HG03097 (cell line): ENCODE measurements at regions not wholly inside any gene's neighbourhood (a gene's known extent, or its start where the extent isn't known, plus 50 kb on each side); places are given as distances from the start of the nearest gene placed in this dataset.

Source experiments
- ATAC-seq: cut with Tn5 transposase; IDR thresholded peaks from one replicate; pipeline ENCODE4 v1.9.1; 2021; ENCODE audit not compliant: unreplicated experiment, low FRiP score

GRCh38 chr1:82646888-82647287, 846.2 kb downstream of the ADGRL2 start:
- no peak for ATAC-seq

- ATAC-seq = no peak
Measured at GRCh38 chr1:82646336-82646735, 845.6 kb downstream of the ADGRL2 start.

- no peak for ATAC-seq
Measured at GRCh38 chr1:82644186-82644915, 843.6 kb downstream of the ADGRL2 start.

- ATAC-seq = no peak
Measured at GRCh38 chr1:82640352-82640751, 839.6 kb downstream of the ADGRL2 start.

- no peak for ATAC-seq
Measured at GRCh38 chr1:82634266-82634665, 833.5 kb downstream of the ADGRL2 start.

GRCh38 chr1:82632155-82632554, 831.4 kb downstream of the ADGRL2 start:
- ATAC-seq = no peak

- ATAC-seq = no peak
Measured at GRCh38 chr1:82628887-82629286, 828.2 kb downstream of the ADGRL2 start.

GRCh38 chr1:82625537-82625936, 824.8 kb downstream of the ADGRL2 start:
- ATAC-seq = no peak

GRCh38 chr1:82621076-82621475, 820.3 kb downstream of the ADGRL2 start:
- ATAC-seq = no peak

GRCh38 chr1:82614090-82614489, 813.4 kb downstream of the ADGRL2 start:
- ATAC-seq = no peak

- ATAC-seq = no peak
Measured at GRCh38 chr1:82612986-82613385, 812.3 kb downstream of the ADGRL2 start.

GRCh38 chr1:82606546-82606945, 805.8 kb downstream of the ADGRL2 start:
- no peak for ATAC-seq

- no peak for ATAC-seq
Measured at GRCh38 chr1:82604524-82604923, 803.8 kb downstream of the ADGRL2 start.

- ATAC-seq = no peak
Measured at GRCh38 chr1:82600314-82600713, 799.6 kb downstream of the ADGRL2 start.

GRCh38 chr1:82598812-82599211, 798.1 kb downstream of the ADGRL2 start:
- ATAC-seq = no peak

- no peak for ATAC-seq
Measured at GRCh38 chr1:82598337-82598736, 797.6 kb downstream of the ADGRL2 start.

GRCh38 chr1:82597649-82598048, 796.9 kb downstream of the ADGRL2 start:
- ATAC-seq = no peak

- no peak for ATAC-seq
Measured at GRCh38 chr1:82597141-82597540, 796.4 kb downstream of the ADGRL2 start.

GRCh38 chr1:82593561-82593960, 792.8 kb downstream of the ADGRL2 start:
- ATAC-seq = no peak

- ATAC-seq = no peak
Measured at GRCh38 chr1:82589588-82589987, 788.9 kb downstream of the ADGRL2 start.

- ATAC-seq = no peak
Measured at GRCh38 chr1:82587371-82587770, 786.6 kb downstream of the ADGRL2 start.

- ATAC-seq = no peak
Measured at GRCh38 chr1:82586473-82586872, 785.7 kb downstream of the ADGRL2 start.

GRCh38 chr1:82582347-82582746, 781.6 kb downstream of the ADGRL2 start:
- no peak for ATAC-seq
